Fibroblast of peridontal ligament (primary cell): ENCODE measurements at regions not wholly inside any gene's neighbourhood (a gene's known extent, or its start where the extent isn't known, plus 50 kb on each side); places are given as distances from the start of the nearest gene placed in this dataset.
"Not testable (repeated sequence)": the region's sequence is repeated elsewhere in the genome, so short reads cannot be mapped to it uniquely, and the experiment has no call there.

Experiments
- DNase-seq: peaks from one replicate; pipeline ENCODE4 v3.0.0-alpha.2; 2010; ENCODE audit errors: extremely low read depth

DNA sequence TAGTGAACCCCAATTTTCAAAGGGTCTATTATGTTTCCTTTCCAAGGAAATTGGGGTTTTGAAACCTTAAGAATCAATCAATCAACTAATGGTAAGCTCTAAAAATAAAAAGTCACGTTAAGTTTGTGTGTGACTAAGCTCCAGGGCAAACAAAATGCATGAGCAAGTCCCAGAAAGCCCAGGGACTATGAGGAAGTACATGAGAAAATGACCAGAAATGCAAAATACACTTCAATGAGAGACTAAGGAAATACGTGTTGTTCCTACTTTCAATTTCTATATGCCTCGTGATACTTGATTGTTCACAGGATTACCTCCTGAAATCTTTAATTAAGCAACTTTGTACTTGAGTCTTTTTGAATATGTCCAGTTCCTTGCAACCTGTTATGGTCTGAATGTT, 684.4 kb upstream of the SYT4 start:
- DNase-seq, result no peak

DNA sequence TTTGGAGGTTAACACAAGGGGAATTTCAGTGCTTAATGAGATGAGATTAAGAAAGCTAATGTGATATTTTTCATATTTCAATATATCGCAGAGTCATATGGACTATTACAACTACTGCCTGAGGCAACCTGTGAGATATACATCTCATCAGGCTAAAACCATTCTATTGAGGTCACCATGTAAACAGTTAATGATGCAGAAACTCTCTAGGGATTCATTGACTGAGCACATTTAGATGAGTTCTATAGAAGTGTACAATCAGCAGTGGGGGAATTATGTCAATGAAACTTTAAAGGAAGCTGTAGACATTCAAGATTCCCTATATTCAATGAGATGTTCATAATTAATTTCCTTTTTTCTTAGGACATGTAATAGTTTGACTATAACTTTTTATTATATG, 687.4 kb upstream of the SYT4 start:
- no peak for DNase-seq

DNA sequence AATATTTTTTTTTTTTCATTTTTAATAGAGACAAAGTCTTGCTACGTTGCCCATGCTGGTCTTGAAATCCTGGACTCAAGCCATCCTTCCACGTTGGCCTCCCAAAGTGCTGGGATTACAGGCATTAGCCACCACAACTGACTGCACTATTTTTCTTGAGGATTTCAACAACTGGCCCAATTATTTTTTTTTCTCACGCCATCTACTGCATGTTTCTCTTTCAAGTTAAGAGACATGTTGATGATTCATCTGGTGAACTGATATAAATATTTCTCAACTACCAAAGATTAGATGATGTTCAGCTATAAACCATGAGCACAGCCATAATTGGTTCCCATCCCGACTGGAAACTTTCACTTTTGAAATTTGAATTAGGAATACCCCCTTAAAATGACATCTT, 688.4 kb upstream of the SYT4 start:
- peak; percentile 72 for DNase-seq

DNA sequence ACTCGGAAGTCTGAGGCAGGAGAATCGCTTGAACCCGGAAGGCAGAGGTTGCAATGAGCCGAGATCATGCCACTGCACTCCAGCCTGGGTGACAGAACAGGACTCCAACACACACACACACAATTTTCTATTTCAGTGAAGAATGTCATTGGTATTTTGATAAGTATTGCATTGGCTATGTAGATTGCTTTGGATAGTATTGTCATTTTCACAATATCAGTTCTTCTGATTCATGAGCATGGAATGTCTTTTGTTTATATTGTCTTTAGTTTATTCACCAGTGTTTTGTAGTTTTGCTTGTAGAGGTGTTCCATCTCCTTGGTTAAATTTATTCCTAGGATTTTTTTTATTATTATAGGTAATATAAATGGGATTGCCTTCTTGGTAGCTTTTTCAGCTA, 693.4 kb upstream of the SYT4 start:
- DNase-seq, result no peak

DNA sequence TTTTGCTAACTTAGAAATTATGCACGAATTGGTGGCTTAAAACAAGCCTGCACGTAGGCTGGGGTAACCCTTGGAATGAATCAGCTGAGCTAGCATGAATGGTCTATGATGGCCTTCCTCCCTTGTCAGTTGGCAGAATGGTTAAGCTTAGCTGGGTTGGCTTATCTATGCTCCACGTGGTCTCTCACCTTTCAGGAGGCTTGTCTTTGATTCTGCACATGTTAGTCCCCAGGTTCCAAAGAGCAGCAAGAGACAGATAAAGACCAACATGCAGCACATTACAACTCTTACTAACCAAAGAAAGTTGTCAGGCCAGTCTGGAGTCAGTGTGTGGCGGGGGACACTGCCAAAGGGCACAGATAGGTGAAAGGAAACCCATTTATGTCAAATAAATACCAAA, 700.9 kb upstream of the SYT4 start:
- no peak for DNase-seq

DNA sequence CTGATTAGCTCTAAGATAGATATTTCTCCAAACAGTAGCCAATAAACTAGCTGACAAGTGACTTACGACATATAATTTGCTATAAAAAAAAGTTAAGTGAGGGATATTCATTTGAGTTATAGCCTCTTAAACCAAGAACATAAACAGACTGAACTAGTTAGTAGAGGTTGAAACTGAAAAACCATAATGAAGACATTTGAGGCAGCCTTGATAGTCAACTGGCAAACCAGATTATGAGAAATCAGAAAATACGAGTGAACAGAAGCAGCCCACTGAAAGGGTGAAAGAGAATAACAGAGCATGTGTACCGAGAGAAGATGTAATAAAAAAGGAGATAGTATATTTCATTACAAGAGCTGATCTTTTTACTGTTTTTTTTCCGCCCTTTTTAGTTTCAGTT, 698.1 kb upstream of the SETBP1 start:
- DNase-seq, result peak; percentile 26

DNA sequence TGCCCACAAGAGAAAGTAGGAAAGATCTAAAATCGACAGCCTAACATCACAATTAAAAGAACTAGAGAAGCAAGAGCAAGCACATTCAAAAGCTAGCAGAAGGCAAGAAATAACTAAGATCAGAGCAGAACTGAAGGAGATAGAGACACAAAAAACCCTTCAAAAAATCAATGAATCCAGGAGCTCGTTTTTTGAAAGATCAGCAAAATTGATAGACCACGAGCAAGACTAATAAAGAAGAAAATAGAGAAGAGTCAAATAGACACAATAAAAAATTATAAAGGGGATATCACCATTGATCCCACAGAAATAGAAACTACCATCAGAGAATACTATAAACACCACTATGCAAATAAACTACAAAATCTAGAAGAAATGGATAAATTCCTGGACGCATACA, 693.6 kb upstream of the SETBP1 start:
- not testable (repeated sequence) for DNase-seq

DNA sequence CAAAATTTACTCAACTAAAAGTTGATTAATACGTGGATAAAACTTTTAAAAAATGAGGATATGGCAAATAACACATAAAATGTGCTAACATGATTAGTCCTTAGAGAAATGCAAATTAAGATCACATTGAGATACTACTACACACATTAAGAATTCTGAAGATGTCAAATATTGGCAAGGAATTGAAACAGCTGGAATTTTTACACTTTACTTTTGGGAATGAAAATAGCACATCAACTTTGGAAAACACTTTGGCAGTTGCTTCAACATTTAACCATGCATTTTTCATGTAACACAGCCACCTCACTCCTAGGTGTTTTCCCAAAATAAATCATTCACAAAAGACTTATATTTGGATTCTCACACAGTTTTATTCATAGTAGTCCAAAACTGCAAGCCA, 687.9 kb upstream of the SETBP1 start:
- DNase-seq, result no peak

DNA sequence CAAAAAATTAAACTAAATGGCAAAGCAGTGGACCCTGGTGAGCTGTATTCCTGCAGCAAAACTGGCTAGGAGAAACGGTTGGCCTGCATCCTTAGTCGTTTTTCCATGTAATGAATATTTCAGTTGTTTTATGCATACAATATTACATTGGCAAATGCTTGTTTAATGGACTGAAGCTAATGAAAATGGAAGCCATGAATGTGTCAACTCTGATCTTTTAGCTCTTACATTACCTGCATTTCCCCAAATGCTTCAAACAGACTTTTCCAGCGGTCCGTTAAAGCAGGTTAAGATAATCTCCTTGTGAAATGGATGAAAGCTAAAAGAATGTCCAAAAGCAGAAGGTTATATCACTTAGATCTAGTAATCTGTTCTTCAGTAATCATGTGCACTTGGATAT, 686.3 kb upstream of the SETBP1 start:
- no peak for DNase-seq

DNA sequence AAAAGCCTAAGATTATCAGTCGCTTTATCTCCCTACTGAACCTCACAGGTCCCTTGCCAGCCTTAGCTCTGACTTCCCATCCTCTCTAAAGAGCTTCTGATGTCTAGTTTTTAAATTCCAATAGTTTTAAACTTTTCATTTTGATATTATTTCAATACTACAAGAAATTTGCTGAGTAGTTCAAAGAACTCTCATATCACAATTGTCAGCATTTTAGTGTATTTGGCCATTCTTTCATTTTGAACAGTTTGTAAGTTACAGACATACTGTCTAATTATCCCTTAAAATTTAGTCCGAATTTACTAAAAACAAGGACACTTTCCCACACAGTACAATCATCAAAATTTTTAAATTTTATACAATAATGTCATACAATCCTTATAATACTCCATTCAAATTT, 666.8 kb upstream of the SETBP1 start:
- no peak for DNase-seq

DNA sequence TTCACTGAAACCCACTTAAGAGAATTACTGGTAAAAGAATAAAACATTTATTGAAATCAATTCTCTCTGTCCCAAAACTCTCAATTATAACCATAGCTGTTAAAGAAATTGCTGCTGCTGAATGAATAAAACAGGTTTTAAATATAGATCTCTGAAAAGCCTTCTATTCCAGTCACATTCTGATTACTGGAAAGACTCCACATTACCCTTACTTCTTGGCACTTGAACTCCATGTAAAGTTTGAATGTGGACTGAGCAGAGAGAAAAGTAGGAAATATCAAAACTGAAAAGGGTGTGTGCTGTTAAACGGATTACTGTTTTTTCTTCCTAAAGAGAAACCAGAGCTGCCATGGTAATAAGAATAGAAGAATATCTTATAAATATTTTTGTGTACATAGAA, 655.3 kb upstream of the SETBP1 start:
- no peak for DNase-seq

DNA sequence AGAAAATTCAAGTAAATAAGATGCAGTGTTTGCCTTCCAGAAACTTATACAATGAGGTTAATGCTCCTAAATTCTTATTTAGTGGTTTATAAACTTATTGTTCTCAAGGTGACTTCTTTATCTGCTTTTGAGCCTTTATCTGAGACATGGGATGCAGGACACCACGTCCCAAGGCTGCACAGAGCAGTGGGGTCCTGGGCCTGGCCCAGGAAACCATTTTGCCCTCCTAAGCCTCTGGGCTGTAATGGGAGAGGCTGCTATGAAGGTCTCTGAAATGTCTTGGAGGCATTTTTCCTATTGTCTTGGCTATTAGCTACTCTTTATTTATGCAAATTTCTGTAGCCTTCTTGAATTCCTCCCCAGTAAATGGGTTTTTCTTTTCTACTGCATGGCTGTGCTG, 652.6 kb upstream of the SETBP1 start:
- no peak for DNase-seq

DNA sequence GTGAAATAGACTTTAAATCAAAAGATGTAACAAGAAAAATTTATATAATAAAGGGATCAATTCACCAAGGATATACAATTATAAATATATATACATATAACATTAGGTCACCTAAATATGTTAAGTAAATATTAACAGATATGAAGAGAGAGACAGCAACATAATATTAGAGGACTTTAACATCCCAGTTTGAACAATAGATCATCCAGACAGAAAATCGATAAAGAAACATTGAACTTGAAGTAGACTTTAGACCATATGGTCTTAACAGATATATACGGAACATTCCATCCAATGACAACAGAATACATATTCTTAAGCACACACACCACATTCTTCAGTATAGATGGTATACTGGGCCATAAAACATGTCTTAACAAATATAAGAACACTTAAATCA, 649.6 kb upstream of the SETBP1 start:
- no peak for DNase-seq

DNA sequence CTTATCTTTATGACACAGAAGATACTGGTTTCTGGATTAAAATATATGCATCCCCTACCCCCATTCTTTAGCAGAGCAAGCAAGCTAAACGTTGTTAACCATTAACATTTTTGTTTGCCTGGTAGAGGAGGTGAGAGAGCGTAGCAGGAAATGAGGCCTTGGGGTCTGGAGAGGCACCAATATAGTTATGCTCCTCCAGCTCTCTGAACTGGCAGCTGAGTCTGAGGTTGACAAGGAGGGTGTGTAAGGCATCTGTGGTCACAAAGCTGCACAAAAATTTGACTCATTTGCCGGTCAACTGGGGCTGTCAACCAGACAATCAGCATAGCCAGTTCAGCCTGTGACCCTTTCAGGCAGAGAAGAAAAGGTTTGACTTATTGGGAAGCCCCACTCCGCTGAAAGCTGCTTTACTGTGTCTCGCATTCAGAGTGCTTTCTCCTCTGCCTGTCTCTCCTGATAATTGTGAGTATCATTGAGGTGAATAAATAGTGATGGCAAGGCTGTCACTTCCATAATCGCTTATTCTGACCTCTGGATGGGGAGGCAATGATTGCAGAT, 647.5 kb upstream of the SETBP1 start:
- DNase-seq, result no peak

DNA sequence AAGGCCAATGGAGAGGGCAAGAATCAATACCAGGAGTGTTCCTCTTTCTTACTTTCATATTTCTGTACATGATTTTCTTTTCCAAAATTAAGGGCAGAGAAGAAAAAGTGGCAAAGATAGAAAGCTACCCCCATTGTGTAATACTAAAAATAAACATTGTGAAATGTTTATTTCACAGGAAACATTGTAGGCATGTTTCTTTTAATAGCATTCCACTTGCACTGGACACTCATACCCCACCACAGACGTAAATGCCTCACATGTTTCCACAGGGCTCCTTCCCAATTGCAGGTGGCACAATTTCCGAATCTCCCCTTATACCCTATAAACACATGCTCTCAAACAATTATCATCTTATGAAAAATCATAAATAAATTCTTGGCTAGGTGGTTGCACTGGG, 645.1 kb upstream of the SETBP1 start:
- peak; percentile 34 for DNase-seq

DNA sequence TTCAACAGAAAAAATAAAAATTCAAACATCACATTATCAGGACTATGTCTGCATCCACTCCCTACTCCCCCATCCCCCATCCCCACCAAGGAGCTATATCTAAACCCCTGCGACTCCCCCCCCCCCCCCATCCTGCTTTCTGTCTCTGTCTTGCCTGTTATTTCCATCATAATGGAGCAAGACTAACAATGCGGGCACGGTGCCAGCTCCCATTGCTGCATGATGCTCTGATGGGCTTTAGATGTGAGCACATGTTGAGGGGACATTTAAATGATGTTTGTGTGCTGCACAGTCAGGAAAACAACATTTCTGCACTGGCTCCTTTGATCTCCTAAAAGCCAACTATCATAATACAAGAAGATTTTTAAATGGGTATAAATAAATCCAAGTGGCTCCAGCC, 644.2 kb upstream of the SETBP1 start:
- peak; percentile 4 for DNase-seq

DNA sequence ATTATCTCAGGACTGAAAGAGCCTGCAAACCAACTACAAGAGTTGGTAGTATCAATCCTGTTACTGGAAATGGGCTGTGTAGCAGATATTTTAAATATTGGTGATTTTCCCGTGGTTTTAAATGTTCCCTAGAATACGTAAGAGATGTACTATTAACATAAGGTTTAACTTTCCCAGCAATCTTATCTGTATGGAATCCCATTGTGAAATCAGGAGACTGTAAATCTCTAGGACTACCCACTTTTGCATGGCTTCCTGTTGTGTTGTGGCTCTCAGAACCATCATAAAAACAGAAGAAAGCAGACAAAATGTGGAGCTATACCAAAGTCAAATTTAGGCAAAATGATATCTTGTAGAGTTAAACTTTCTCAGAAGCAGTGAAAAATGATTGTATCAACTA, 641.5 kb upstream of the SETBP1 start:
- no peak for DNase-seq

DNA sequence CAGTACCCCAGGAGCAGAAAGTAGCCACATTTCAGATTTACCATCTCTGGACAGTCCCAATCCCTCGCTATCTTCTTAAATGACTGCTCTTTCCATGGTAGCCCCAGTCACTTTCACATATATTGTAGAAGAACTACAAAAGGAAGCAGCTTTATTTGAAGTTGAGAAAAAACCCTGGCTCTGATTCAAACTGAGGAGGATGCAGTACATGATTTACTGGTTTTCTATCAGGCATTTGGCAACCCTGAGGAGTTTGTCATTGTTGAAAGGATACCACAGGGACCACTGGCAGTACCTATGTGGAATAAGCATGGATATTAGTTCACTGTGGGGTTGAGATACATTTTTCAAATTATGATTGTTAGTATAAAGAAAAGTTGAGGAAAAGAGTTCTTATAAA, 640.9 kb upstream of the SETBP1 start:
- no peak for DNase-seq

DNA sequence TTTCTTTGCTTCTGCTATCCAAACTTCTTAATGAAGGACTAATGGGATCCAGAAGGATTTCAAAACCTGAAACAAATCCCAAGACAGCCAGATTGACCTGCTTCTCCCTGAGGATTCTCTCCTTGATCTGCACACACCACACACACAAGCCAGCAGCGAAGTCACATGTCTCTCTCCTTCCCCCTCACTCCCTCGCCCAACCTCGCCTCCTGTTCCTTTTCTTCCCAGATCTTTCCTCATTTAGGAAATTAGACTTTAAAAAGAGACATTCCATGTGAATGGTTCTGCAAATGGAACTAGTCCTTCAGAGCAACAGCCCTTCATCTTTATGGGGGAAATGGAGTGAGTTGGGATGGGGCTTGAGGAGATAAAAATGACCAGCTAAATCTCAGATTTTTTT, 639.1 kb upstream of the SETBP1 start:
- no peak for DNase-seq

DNA sequence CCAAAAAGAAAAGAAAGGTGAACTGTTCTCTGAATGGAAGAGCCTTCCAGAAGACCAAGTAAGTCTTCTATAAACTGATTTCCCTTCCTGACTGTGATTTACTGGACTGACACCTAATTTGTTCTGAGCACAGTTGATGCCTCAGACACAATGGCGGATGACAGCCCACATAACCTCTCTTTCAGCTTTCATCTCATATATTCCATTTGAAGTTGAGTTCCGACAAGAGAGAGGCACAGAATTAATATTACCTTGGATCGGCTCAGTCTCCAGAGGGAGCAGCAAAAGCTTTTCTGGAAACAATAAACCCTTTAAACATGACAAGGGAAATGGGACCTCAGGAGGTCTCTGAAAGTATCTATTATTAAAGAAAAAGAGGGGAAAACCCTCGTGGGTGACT, 638.7 kb upstream of the SETBP1 start:
- DNase-seq, result no peak

DNA sequence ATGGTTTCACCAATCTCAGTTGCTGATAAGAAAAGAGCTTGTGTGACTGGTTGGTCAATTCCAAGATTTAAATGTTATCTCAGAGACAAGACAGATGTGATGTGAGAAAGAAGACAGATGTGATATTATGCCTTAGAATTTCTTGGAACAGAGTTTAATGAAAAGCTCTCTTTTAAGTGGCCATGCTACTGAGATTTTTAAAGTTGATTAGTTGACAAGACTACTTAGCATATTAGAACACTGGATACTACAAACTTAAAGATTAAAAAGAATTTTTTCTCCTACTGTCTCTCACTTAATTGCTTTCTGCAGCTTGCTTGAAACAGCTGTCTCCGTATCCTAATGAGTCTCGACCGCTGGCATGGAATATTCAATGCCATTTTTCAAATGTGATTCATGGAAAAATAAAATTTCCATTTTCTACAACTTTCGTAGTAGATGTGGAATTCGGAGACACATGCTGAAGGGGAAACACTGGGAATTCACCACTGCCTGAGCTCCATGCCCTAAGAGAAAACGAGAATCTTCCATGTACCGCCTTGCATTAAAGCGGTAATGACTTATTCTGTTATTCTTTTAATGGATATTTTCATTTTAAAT, 634.2 kb upstream of the SETBP1 start:
- DNase-seq, result no peak

DNA sequence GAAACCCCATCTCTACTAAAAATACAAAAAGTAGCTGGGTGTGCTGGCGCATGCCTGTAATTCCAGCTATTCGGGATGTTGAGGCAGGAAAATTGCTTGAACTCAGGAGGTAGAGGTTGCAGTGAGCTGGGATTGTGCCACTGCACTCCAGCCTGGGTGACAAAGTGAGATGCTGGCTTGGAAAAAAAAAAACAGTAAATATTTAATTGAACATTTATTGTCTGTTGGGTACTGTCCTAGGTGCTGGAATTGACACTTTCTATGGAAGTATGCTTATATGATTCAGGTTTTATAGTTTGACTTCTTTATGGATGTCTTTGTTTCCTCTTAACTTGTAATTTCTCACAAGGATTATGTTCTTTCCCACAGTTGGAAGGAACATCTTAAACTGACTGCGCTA, 633.1 kb upstream of the SETBP1 start:
- peak; percentile 3 for DNase-seq

DNA sequence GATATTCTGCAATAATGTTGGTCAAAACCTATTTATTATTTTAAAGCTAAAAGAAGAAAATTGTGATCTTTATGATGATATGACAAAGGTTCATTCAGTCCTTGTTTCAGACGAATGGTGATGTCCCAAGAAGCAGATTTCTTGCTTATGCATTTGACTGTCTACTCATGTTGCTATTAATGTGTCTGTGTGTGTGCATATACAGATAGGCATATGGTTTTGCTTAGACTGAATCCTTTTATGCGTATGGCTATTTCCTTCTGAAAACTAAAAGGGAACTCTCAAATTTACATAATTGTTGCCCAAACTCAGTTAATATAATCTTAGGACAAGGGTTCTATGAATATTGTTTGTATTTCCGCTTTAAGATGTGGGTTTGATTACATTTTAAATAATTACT, 632.3 kb upstream of the SETBP1 start:
- DNase-seq, result no peak

DNA sequence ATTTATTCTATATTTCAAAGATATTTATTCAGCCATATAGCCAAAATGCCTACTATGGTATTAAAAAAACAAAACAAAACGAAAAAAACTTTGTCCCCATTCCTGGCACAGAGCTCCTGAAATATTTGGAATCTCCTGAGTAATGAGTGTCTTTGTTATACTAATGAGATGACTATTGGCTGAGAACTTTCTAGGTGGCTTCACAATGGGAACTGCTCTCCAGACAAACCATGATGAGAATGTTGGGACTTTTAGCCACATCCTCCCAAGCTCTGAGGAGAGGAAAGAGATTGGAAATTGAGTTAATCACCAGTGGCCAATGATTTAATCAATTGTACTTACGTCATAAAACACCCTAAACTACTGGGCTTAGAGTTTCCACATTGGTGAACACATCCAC, 631.8 kb upstream of the SETBP1 start:
- DNase-seq, result no peak
